D341Med (cell line): ENCODE measurements at regions not wholly inside any gene's neighbourhood (a gene's known extent, or its start where the extent isn't known, plus 50 kb on each side); places are given as distances from the start of the nearest gene placed in this dataset.

Experiments
- DNase-seq: peaks from one replicate; pipeline ENCODE4 v3.0.0; 2012; ENCODE audit warnings: low spot score

GRCh38 chr9:126262738-126263137 lies 63.9 kb upstream of the MVB12B start:
- DNase-seq, result no peak

- no peak for DNase-seq
Observed at GRCh38 chr9:126270556-126270955, 56.1 kb upstream of the MVB12B start.

- DNase-seq, result no peak
Observed at GRCh38 chr9:126275386-126276001, 51.1 kb upstream of the MVB12B start.

- peak; percentile 82 for DNase-seq
Observed at GRCh38 chr9:126276056-126276728, 50.4 kb upstream of the MVB12B start.
